ENCODE measurements at regions not wholly inside any gene's neighbourhood (a gene's known extent, or its start where the extent isn't known, plus 50 kb on each side); places are given as distances from the start of the nearest gene placed in this dataset.
"Not testable (repeated sequence)": the region's sequence is repeated elsewhere in the genome, so short reads cannot be mapped to it uniquely, and the experiment has no call there.

- no peak for DNase-seq
These were observed 870.6 kb upstream of the LRRC4C start for GRCh38 chr11:42329929-42330565.

GRCh38 chr11:42337786-42338455 lies 878.5 kb upstream of the LRRC4C start:
- no peak for DNase-seq

- DNase-seq, result no peak
These were observed 884.8 kb upstream of the LRRC4C start for GRCh38 chr11:42344204-42344792.

- DNase-seq, result no peak
These were observed 886.5 kb upstream of the LRRC4C start for GRCh38 chr11:42345933-42346332.

DNA sequence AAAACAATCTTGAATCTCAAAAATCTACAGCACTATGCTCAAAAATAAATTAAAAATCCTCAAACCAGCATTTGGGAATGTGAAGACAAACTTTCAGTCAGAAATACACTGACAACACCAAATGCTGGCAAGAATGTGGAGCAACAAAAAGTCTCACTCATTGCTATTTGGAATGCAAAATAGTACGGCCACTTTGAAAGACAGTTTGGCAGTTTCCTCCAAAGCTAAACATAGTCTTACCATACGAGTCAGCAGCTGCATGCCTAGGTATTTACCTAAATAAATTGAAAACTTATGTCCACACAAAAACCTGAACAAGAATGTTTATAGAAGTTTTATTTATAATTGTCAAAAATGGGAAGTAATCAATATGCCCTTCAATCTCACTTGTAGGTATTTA lies 904.2 kb upstream of the LRRC4C start:
- DNase-seq, result no peak

GRCh38 chr11:42390116-42390515 lies 921.7 kb upstream of the API5 start:
- DNase-seq, result no peak

- no peak for DNase-seq
These were observed 914.3 kb upstream of the API5 start for GRCh38 chr11:42397483-42397882.

DNA sequence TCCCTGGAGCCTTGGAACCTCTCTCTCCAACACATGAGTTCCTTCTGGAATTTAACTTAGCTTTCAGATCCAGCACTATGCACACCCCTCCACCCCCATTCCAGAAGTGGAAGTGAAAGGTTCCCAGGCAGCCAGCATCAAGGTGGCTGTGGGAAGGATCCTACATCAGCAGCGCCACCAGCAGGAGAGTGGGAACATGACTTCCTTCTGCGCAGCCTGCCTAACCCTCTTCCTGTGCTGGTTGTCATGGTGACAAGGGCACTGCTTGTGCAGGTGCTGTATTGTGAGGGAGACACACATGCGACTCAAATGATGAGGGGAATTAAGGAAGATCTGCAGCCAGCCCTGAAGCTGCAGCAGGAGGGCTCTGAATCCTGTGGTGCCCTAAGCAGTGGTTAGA lies 904.5 kb upstream of the API5 start:
- DNase-seq, result no peak

DNA sequence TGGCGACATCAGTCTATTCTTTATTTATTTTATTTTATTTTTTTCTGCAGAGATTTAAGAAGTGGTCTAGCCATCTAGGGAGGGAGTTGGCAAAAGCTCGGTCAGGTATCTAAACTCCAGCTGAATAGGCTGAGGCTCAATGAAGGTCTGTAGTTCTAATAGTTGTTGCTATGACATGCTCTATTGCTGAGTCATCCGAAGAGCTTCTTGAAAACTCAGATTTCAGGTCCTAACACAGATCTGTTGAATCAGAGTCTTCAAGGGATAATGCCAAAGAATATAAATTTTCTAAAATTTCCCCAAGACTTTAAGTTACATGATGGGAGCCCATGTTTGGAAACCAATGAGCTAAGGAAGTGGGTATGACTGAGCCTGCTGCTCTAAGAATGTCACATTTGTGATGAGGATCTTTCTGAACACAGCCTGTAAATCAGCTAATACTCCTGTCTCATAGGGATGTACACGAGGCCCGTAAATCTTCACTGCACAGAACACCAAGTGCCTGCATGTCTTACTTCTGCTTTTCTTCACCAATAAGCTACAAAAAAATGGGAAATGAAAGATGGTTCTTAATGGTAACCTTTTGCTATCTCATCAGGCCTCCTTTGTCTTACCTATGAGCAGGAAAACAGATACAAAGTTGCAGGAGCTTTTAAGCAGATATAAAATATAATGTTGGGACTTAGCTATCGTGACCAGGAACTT lies 901.4 kb upstream of the API5 start:
- peak; percentile 2 for DNase-seq

DNA sequence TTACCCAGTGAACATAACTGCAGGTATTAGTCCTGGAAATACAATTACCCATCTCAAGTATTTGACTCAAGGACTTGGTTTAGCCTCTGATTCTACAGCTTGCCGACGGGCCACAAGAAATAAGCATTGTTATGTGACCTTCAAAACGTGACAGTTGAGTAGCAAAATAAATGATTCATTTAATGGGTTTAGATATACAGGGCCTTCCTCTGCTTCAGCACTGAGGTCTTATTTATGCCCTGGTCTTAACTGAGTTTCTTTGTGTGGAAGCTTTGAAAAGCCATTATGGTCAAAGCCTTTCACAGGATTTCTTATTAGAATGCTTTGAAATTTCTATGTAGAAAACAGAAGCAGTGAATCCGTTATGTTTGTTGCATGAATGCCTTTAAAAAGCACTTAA lies 899.2 kb upstream of the API5 start:
- no peak for DNase-seq

DNA sequence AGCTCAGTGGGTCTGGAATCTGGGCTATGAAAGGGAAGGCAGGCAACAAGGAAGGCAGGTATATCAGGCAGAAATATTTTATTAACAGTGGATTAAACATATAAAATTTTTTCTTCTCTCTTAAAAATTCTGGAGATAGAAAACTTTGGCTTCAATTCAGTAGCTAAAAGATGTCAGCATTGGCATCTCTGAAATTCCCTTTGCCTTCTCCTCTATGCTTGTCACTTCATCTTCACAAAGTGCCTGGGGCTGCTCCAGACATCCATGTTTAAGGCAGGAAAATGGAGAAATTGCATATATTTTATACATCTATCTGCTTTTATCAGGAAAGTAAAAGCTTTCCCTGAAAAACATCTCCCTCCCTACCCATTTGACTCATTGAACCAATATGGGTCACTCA lies 894.1 kb upstream of the API5 start:
- DNase-seq, result no peak

DNA sequence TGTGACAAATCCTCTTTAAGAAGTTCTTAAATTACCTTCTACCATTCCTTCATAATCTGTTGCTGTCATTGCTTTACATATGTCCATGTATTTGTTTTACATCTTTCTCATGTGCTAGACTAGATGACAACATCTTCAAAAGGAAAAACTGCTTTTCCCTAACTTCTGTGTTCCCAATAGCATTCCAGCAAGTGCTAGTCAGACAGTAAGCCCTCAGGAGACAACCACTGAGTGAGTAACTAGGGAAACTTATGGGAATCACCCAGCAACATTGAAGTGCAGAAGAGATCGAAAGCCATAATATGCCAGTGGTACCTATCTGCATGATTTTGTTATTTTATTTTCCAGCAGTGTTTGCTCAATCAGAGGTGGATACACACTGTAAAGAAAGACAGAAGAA lies 889.7 kb upstream of the API5 start:
- no peak for DNase-seq

- not testable (repeated sequence) for DNase-seq
These were observed 876.9 kb upstream of the API5 start for GRCh38 chr11:42434911-42435310.

- DNase-seq, result no peak
These were observed 867.4 kb upstream of the API5 start for GRCh38 chr11:42444406-42444805.

- DNase-seq, result no peak
These were observed 849.1 kb upstream of the API5 start for GRCh38 chr11:42462558-42463310.

DNA sequence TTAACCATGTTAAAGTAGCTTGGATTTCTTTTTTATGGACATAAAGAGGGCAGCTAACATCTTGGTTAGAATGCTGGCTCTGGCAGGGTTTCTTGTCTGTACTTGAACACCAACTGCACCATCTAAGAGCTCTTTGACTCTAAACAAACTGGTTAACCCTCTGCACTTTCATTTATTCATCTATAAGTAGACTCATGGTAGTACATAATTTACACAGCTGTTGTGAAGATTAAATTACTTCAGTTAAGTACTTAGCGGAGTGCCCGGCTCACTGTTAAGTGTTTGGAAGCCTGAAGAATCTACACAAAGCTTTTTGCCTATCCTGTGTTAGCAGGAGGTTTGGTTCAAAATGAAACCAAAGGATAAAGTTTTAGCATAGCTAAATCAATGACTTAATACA lies 846.2 kb upstream of the API5 start:
- DNase-seq, result no peak

DNA sequence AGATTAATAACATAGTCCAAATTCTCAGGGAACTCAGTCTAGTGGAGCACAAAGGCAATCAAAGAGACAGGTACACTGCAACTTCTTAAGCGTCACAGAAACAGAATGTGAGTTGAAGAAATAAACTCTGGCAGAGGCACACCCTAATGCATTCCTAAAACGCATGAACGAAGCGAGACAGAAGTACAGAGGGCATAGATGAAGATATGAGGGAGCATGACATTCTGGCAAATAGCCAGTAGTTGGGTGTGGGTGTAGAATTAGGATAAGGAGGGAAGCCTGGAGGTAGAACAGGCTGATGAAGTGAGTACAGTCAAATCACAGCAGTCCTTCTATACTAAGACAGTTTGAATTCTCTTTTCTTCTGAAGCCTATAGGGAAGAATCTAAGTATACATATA lies 838.7 kb upstream of the API5 start:
- DNase-seq, result peak; percentile 8

GRCh38 chr11:42482822-42483221 lies 829.0 kb upstream of the API5 start:
- no peak for DNase-seq

DNA sequence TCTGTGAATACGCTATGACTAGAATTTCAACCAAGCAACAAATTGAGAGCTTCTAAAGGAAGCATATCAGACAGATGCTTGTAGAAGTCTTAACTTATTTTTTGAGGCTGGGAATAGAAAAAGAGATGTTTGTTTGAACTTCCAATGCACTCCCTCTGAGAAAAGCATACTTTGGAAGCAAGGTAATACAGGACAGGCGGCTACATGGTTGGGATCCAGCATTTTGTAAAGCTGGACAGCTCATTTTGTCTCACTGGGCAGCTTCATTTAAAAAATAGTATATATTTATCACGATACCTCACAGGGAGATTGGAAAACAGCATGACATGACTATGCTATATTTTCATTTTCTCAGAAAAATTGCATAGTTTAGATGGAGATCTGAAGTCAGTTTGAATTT lies 821.3 kb upstream of the API5 start:
- no peak for DNase-seq

GRCh38 chr11:42494459-42494858 lies 817.3 kb upstream of the API5 start:
- DNase-seq, result no peak

DNA sequence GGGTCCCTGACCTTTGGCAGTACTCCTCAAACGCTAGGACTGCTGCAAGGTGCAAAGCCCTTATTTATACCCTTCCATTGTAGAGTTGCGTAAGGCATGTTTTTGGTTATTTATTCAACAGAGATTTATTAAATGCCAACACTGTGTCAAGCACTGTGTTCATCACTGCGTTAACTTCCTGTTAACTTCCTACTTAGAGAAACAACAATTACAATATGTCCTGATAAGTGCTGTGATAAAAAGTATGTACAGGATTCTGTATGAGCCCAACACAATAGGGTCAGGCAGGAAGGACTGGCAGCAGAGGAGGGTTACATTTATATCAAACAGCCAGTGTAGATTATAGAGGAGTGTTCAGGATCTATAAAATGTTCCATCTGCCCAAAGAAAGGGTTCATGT lies 812.8 kb upstream of the API5 start:
- DNase-seq, result no peak

GRCh38 chr11:42502151-42502550 lies 809.6 kb upstream of the API5 start:
- no peak for DNase-seq

- DNase-seq, result no peak
These were observed 789.8 kb upstream of the API5 start for GRCh38 chr11:42521994-42522393.

Data from hematopoietic multipotent progenitor cell treated with erythropoietin and hydrocortisone succinate and interleukin-3 and kit ligand, for 6 days (in vitro differentiated cells).